GM04504 (cell line): ENCODE measurements at regions not wholly inside any gene's neighbourhood (a gene's known extent, or its start where the extent isn't known, plus 50 kb on each side); places are given as distances from the start of the nearest gene placed in this dataset.
"Not testable (repeated sequence)": the region's sequence is repeated elsewhere in the genome, so short reads cannot be mapped to it uniquely, and the experiment has no call there.

Experiments used
- DNase-seq: peaks from one replicate; pipeline ENCODE4 v3.0.0-alpha.2; 2012; ENCODE audit warnings: low read depth

- no peak for DNase-seq
These were observed 561.2 kb upstream of the C16orf82 start for GRCh38 chr16:26505496-26505895.

DNA sequence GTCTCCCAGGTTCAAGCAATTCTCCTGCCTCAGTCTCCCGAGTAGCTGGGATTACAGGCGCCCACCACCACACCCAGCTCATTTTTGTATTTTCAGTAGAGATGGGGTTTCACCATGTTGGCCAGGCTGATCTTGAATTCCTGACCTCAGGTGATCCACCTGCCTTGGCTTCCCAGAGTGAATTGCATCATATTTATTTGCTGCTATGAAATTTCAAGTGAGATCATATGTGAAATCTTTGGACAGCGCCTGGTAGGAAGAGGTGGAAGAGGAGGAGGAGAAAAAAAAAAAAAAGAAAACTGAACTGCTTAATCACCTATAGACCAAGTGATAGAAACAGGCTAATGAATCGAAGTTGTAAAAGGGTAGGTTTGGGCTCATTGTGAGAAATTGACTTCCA, 557.8 kb upstream of the C16orf82 start:
- DNase-seq: not testable (repeated sequence)

DNA sequence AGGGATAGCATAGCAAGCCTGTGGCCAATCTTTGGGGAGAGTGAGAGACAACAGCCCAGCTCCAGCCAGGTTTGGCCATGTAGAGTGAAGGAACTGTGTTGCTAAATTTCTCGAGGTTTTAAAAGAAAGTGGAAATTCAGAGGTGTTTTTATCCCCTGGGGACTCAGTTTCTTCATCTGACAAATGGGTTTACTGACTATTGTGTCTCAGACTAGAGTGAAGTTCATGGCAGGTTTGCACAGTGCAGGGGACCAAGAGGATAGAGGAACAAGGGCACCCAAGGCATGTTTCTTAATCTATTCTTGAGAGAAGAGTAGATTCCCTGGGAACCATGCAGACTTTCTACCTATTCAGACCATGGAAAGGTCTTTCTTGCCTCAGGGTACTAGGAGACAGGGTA, 555.8 kb upstream of the C16orf82 start:
- no peak for DNase-seq

- DNase-seq: no peak
These were observed 555.3 kb upstream of the C16orf82 start for GRCh38 chr16:26511463-26511862.

GRCh38 chr16:26521626-26522025, 545.1 kb upstream of the C16orf82 start:
- DNase-seq: no peak

- DNase-seq: no peak
These were observed 542.4 kb upstream of the C16orf82 start for GRCh38 chr16:26524281-26524680.

DNA sequence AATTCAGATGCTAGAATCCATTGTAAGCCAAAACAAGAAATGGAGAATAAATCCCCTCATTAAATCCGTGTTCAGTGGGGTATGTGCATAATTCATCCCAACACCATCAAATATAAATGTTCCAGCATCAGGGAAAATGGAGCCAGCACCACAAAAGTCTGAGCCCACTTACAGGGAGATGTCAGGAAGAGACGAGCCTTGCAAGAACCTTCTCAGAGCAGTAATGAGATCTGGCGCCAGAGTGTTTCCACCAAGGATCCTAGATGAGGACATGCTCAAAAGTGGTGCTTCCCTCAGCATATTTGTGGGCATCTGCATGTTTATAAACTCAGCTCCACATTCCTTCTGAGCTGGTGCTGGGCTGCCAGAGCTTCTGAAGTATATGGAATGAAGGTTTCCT, 541.9 kb upstream of the C16orf82 start:
- no peak for DNase-seq

DNA sequence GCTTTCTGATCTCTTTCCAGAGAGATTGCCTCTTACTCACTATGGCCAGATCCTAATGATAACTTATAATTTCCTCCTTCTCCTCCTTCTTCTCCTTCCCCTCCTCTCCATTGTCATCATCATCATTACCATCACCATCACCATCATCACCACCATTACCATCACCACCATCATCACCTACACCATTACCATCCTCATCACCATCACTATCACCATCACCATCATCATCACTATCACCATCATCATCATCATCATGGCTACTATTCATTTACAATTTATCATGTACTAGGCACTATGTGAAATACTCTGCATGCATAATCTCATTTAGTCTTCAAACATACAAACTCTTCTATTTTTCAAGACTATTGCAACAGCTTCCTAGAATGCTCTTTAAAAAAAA, 540.9 kb upstream of the C16orf82 start:
- DNase-seq: no peak

DNA sequence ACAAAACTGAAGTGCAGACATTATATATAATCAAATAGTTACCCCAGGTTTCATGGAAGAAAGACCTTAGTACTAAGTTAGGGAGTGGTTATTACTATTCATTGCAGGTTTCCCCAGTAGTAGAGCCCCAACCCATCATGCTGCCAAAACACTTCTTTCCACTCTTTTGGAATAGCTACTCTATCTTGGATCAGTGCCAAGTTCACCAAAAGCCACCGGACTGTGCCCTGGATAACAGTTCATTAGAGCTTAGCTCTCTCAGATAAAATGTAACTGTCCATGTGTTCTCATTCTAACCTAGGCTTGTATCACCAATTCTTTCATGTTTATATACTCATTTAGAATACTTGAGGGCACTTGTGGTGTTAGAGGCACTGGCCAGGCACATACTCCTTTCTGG, 540.1 kb upstream of the C16orf82 start:
- no peak for DNase-seq

DNA sequence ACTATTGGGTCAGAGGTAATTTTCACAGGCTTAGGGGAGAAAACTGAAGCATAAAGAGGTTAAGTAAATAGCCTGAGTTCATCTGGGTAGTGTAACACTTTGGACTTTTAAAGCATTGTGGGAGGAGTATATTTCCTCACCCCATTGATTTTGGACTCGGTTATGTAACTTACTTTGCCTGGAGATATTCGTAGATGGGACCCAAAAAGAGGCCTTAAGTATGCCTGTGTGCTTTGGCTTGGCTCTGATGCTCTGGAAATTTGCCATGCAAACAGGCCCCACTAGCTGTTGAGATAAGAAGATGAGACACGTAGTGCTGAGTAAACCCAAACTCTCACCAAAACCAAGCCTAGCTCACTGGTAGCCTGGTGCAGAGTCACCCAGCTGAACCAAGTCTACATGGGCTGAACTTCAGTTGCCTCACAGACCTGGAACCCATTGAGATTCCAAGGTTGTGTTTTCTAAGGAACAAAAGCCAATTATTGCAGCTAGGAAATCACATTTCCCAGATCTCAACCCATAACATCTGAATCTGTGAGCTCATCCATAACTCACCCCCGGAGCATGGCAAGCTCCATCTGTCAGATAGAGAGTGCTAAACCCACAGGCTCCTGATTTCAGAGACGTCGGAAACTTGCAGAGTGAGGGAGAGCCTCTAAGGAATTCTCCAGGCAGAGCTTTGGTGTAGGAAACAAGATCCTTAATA, 536.0 kb upstream of the C16orf82 start:
- no peak for DNase-seq

- DNase-seq: no peak
These were observed 535.4 kb upstream of the C16orf82 start for GRCh38 chr16:26531290-26531730.

DNA sequence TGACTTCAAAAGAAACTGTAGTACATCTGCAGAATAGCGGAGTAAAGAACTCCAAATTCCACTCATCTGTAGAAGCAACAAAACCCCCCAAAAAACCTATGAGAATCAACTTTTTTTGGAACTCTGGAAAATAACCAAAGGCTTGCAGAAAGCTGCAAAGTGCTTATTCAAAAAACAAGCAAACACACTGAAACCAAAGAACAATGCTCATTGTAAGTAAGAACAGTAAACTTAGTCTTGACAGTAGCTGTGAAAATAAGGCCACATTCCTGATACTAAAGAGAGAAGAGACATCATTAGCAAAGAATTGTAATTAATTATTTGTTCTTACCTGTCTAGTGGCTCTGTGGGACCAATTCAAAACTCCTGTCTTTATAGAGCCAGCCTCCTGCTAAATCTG, 534.3 kb upstream of the C16orf82 start:
- DNase-seq: no peak

DNA sequence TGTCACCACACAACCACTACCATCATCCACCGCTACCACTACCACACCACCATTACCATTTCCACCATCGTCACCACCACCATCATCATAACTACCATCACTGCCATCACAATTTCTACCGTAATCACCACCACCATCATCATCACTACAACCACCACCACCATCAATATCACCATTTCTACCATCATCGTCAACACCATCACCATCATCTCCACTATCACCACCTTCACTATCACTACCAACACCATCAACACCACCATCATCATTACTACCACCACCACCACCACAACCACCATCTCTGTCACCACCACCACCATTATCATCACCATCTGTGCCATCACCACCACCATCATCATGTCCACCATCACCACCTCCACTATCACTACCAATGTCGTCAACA, 524.5 kb upstream of the C16orf82 start:
- DNase-seq: no peak

GRCh38 chr16:26546573-26546972, 520.2 kb upstream of the C16orf82 start:
- no peak for DNase-seq

- no peak for DNase-seq
These were observed 519.0 kb upstream of the C16orf82 start for GRCh38 chr16:26547681-26548080.

DNA sequence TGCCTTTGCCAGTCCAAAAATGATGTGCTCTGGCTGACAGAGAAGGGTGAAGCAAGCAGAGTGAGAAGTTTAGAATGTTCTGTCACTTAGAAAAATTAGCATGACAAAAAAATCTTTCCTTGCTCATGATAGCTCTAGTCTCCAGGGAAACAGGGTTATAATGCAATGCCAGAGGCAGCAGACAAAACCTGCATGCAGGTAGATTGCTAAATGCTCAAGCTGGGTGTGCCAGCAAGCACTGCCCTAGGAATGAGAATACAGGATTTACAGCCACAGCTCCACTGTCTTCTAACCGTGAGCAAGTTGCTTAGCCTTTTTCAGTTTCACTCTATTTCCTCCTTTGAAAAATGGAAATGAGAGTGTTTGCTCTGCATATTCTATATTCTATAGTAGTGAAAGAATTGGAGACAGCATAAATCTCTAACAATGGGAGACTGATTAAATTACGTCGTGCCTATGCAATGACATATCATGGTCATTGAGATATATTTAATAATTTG, 516.6 kb upstream of the C16orf82 start:
- DNase-seq: no peak

DNA sequence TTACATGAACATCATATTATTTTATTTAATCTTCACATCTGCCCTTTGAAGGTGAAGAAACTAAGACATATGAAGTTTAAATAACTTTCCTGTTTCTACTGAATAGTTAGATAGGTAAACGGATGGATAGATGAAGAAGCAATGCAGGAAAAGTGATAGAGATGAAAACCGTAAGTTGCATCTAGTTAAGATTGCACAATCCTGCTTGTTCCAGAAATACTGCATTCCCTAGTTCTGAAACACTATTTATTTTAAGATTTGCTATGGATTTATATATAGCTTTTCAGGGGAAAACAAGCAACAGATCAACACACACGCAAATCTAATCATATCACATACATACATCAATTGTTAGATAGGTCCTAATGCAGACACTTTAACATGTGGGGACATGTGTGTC, 512.7 kb upstream of the C16orf82 start:
- DNase-seq: no peak

DNA sequence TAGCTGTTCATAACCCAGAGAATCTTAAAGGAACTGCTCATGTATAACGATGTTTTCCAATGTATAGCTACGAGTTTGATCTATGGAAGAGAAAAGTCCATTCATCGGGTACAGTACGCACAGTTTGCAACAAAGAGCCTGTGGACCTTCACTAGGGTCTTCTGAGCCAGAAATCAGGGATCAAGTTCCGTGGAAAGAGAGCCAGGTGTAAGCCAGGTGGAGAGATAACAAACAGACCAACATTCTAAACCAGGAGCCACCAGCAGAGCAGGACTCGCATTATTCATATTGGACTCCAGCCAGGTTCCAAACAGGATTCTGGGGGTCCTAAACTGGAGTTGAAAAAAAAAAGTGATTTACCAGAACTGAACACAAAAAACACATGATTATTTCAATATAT, 505.4 kb upstream of the C16orf82 start:
- no peak for DNase-seq

GRCh38 chr16:26563018-26563417, 503.7 kb upstream of the C16orf82 start:
- no peak for DNase-seq

DNA sequence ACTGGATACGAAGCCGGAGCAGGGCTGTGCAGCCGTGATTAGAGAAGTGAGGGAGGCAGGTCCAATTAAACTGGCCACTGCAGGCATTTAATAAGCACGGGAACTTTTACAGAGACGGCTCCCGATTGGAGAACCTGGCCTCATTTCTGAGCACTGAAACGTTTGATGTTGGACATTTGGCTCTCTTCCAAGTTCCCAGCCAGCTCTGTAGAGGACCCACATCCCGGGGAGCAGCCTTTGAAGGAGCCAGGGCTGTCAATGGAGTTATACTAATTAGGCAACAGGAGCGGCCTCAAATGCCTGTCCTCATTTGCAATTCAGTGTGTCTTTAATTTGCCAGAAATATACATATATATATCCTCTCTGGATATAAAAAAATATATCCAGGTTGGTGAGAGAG, 499.4 kb upstream of the C16orf82 start:
- no peak for DNase-seq

GRCh38 chr16:26569793-26570192, 496.9 kb upstream of the C16orf82 start:
- no peak for DNase-seq

DNA sequence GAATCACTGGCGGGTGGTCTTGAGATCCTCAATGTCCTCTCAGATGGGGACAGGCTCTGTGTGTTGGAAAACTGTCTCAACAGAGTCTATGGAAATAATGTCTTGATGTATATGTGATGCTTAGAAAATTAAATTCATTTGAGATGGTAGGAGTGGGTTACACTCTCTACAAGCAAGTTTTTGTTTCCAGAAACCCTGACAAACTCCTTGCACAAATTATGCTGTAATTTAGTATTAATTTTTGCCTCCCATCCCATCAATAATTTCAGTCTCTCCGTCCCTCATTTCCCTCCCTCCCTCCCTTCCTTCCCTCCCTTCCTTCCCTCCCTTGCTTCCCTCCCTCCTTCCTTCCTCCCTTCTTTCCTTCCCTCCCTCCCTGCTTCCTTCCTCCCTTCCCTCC, 488.0 kb upstream of the C16orf82 start:
- no peak for DNase-seq

GRCh38 chr16:26583803-26584202, 482.9 kb upstream of the C16orf82 start:
- DNase-seq: no peak

DNA sequence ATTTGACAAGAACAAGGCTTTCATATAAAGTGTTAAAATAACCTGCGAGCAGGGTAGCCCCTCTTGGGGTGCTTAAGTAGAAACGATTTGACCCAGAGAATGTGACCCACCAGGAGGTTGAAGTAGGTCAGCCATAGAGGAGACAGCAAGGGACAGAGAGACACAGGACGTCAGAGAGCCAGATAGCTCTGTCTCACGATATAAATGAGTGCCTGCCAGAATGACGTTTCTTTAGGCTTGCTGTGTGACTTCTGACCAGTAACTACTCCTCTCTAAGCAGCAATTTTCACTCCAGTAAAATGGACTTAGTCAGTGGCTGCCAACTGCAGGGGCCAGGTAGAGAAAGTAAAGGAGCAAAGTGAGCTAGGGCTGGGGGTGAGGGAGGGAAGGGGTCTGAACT, 473.0 kb upstream of the C16orf82 start:
- no peak for DNase-seq
